G401 (cell line): ENCODE measurements at regions not wholly inside any gene's neighbourhood (a gene's known extent, or its start where the extent isn't known, plus 50 kb on each side); places are given as distances from the start of the nearest gene placed in this dataset.
"Not testable (repeated sequence)": the region's sequence is repeated elsewhere in the genome, so short reads cannot be mapped to it uniquely, and the experiment has no call there.

ENCODE experiments used
- DNase-seq: peaks from one replicate; pipeline ENCODE4 v3.0.0-alpha.2; 2015; ENCODE audit warnings: low spot score
- in situ Hi-C: cut with HindIII; loops from 2 replicates; pipeline ENCODE4 v1.10.0; 2016; ENCODE audit warnings: low sequenced_read_pairs, mixed read lengths

GRCh38 chr5:167918813-167919483 is 372.5 kb upstream of the WWC1 start:
- DNase-seq: peak; percentile 11
- in situ Hi-C loops: no loop called here

DNA sequence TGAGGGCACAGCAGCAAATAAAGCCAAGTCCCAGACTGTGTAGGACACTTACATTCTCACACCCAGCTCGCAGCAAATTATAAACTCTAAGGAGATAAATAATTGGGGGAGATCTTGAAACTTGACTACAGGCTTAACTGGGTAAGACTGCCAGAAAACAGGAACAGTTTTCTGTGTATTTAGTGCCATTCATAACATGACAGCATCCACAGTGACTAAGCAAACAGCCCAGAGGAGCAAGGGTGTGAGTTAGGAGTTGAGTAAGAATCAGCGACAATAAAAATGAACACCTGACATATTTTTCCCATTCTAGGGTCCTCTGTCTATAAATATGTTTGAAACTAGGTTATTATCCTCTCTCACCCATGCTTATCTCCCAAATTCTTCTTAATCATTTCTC is 370.9 kb upstream of the WWC1 start:
- DNase-seq: no peak
- in situ Hi-C loops: no loop called here

GRCh38 chr5:167921796-167922195 is 369.6 kb upstream of the WWC1 start:
- in situ Hi-C loops: no loop called here
- DNase-seq: no peak

DNA sequence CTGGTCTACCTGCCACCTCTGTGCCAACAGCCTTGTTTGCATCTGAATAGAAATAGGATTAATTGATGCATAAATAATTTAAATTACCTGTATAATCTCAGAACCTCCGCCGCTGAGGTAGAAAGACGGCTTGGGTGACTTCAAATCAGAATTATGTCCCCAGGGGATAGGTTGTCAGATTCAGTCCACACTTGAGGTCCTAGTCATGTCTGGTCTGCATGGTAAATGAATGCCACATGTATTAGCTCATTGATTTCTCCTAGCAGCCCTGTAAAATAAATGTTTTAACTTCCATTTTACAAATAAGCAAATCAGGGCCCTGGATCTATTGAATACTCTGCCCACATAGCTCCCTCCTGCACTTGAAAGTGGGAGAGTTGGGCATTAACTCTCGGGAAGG is 368.0 kb upstream of the WWC1 start:
- in situ Hi-C loops: no loop called here
- no peak for DNase-seq

GRCh38 chr5:167929841-167930240 is 361.6 kb upstream of the WWC1 start:
- DNase-seq: no peak
- in situ Hi-C loops: no loop called here

DNA sequence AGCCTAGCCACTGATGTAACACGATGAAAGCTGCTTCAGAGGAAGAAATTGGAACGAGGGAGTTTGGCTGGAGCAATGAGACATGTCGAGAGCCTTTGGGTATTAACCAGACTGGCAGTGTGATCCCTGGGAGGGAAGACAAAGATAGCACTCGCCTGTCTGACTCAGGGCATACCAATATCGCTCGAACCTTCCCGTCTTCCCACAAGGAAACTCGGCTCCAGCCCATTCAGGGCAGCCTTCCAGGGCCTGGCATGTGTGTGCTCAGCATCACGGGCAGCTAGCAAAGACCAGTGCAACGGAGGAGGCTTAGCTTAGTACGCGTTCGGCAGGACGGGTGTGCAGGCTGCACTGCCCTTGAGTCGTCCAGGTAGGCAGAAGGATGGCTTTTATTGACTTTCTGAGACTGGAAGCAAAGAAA is 356.9 kb upstream of the WWC1 start:
- in situ Hi-C loops: no loop called here
- DNase-seq: peak; percentile 91

DNA sequence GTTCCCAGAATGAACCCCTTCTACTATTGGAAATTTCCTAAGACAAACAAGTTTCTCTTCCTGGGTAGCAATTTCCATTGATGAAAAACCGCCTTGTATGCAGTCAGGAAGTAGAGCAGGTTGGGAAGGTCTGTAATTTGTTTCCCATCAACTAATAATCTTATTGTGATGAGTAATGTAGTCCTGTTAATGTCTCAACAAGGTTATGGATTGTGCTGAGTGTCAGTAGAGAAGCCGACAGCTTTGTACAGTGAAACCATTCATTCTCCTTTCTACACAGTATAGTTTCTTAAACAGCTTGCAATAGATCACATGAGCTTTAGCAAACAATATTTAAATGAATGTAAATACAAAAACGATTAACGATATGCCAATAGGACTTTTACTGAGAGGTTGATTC is 355.4 kb upstream of the WWC1 start:
- in situ Hi-C loops: no loop called here
- DNase-seq: no peak

DNA sequence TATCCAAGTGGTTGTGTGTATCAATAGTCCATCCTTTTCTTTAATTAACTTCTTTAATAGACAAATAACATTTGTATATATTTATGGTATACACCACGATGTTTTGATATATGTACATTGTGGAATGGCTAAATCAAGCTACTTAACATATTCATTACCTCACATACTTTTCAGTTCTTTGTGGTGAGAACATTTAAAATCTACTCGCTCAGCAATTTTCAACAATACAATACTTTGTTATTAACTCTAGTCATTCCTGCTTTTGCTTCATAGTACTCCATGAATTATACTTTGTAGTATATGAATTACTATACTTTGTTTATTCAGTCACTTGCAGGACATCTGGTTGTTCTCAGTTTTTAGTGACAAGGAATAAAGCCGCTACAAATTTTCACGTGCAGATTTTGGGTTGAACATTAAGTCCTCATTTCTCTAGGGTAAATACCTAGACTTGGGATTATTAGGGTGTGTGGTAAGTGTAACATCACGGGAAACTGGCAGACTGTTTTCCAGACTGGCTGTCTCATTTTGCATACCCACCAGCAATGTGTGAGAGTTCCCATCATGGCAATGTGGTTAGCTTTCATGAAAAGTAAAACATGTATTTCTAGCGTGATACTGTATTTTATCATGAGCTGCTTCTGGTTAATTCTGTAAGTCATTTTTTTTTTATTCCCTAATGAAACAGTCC is 354.4 kb upstream of the WWC1 start:
- no peak for DNase-seq
- in situ Hi-C loops: no loop called here

GRCh38 chr5:167937635-167937998 is 353.8 kb upstream of the WWC1 start:
- DNase-seq: no peak
- in situ Hi-C loops: no loop called here

GRCh38 chr5:167939686-167940085 is 351.8 kb upstream of the WWC1 start:
- DNase-seq: no peak
- in situ Hi-C loops: no loop called here

DNA sequence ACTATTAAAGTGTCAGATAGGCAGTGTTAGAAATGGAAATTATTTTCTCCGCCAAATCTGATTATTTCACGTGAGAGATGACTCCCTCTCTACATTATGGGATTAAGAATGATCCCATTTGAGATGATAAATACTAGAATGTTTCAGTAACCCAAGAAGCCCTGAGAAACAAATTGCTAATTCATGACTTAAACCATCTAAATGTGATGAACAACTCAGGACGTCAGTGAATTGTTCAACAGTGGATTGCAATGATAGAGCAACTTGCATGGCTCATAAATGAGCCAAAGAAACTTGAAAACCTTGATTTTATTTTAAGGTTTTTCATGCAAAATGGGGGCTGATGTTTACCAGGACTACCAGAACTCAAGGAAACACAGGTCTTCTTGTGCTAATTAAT is 350.5 kb upstream of the WWC1 start:
- in situ Hi-C loops: no loop called here

GRCh38 chr5:167941556-167941955 is 349.9 kb upstream of the WWC1 start:
- in situ Hi-C loops, DNase-seq: not testable (repeated sequence)

More for the DNA sequence above, 350.5 kb upstream of the WWC1 start:
- DNase-seq: no peak

- in situ Hi-C loops: no loop called here
Measured at GRCh38 chr5:167943343-167943742, 348.1 kb upstream of the WWC1 start.

DNA sequence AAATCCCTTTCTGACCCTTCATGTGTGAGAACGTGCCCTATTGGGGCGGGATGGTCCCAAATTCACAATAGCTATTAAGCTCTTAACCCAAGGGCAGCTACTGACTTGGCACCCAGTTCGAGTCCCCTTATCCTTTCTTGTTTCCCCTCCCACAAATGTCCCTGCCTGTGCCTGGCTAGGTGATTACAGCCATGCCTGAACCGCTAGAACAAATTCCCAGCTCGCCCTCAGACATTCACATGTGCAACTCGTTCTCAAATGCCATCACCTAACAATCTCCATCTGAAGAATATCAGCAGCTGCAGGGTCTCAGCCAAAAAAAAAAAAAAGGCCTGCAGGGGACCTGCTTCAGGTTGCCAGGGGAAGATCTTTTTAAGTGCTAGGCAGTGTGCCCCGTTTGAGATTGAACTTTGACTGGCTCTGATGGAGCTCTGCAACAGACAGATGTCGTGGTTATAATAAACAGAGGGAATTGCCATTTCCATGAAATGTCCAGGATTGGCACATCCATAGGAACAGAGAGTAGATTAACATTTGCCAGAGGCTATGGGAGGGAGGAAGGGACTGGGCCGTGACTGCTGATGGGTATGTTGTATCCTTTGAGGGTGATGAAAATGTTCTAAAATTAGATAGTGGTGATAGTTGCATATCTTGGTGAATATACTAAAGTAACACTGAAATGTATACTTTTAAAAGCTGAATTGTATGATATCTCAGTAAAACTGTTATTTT is 347.2 kb upstream of the WWC1 start:
- DNase-seq: no peak
- in situ Hi-C loops: no loop called here

More at GRCh38 chr5:167943343-167943742, 348.1 kb upstream of the WWC1 start:
- DNase-seq: no peak

DNA sequence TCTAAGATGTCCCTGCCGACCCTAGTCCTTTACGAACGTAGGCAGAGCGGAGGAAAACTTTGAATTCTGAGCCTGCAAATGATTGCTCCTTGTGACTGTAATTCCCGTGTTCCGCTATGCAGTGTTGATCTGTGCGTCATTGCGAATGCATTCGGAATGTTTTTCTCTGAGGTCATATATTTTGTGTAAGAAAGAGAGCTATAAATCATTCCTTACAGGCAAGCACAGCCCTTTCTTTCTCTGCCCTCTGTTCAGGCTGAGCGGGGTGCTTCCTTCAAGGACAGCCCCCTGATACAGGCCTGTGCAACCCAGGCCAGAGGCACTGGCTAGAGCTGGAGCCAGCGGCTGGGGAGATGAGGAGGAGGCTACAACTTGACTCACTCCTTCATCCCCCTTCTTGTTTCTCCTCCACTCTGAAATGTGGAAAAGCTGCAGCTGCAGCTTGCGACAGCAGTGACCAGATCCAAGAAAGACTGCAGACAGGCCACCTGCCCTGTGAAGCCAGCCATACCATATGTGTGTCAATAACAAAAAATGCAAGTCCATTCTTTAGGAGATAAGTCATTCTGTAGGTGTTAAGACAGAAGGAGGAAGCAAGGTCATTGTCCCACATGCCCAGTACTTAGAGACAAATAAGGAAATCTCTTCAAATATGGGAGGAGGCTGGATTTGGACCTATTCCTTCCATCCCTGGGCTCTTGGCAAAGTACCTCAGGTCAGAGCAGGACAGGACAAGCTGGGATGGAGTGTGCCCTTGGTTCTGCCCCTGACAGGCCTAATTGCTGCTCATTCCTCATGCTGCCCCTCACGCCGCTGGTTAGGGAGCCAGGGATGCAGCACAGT is 345.7 kb upstream of the WWC1 start:
- peak; percentile 18 for DNase-seq
- in situ Hi-C loops: no loop called here

GRCh38 chr5:167947306-167947705 is 344.1 kb upstream of the WWC1 start:
- DNase-seq: no peak
- in situ Hi-C loops: no loop called here

GRCh38 chr5:167948251-167948650 is 343.2 kb upstream of the WWC1 start:
- no peak for DNase-seq
- in situ Hi-C loops: no loop called here

DNA sequence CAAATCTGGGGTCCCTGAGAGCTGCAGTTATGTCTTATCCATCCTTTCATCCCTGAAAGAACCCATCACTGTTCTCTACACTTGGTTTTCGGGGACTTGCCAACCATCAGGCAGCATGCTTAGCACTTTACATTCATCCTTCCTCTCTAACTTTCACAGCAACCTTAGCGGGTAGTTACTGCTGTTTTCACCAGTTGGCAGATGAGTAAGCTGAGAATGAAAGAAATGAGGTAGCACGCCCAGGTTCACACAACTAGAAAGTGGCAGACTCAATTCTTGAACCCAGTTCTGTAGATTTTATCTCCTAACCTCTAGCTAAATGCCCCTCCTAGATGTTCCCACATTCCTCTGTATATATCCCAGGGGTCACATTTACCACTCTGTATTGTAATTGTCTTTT is 342.0 kb upstream of the WWC1 start:
- no peak for DNase-seq
- in situ Hi-C loops: no loop called here

- DNase-seq: no peak
- in situ Hi-C loops: no loop called here
Measured at GRCh38 chr5:167950126-167950721, 341.2 kb upstream of the WWC1 start.
